GM12864 (cell line): ENCODE measurements at regions not wholly inside any gene's neighbourhood (a gene's known extent, or its start where the extent isn't known, plus 50 kb on each side); places are given as distances from the start of the nearest gene placed in this dataset.

Experiments used
- DNase-seq: peaks from one replicate; pipeline ENCODE4 v3.0.0-alpha.2; 2011; ENCODE audit warnings: low read depth
- H3K4me3 ChIP-seq: 2 replicates; pipeline ENCODE4 v1.5.1; 2011; ENCODE audit warnings: mild to moderate bottlenecking, low read depth, low read length, control low read depth
- CTCF ChIP-seq: IDR thresholded peaks from 2 replicates; pipeline ENCODE4 v1.5.1; 2011; ENCODE audit warnings: low read depth, mild to moderate bottlenecking, moderate library complexity, low read length, control low read depth, inconsistent platforms; ENCODE audit errors: missing control alignments

GRCh38 chr10:128530946-128531345 is 404.7 kb upstream of the MKI67 start:
- TF ChIP-seq CTCF, result no peak
- no peak for DNase-seq
- H3K4me3 ChIP-seq, result no peak overlapping the region

GRCh38 chr10:128534686-128535085 is 408.5 kb upstream of the MKI67 start:
- no peak for TF ChIP-seq CTCF
- H3K4me3 ChIP-seq, result no peak overlapping the region
- no peak for DNase-seq

GRCh38 chr10:128536259-128536658 is 410.0 kb upstream of the MKI67 start:
- no peak overlapping the region for H3K4me3 ChIP-seq
- no peak for DNase-seq
- TF ChIP-seq CTCF, result no peak

GRCh38 chr10:128537834-128538330 is 411.7 kb upstream of the MKI67 start:
- TF ChIP-seq CTCF, result no peak
- DNase-seq, result no peak
- H3K4me3 ChIP-seq, result no peak overlapping the region

GRCh38 chr10:128538671-128539070 is 412.4 kb upstream of the MKI67 start:
- no peak overlapping the region for H3K4me3 ChIP-seq
- DNase-seq, result no peak
- TF ChIP-seq CTCF, result no peak

- H3K4me3 ChIP-seq, result no peak overlapping the region
- no peak for DNase-seq
- no peak for TF ChIP-seq CTCF
These were observed 413.4 kb upstream of the MKI67 start for GRCh38 chr10:128539510-128540127.

GRCh38 chr10:128540128-128540762 is 414.0 kb upstream of the MKI67 start:
- H3K4me3 ChIP-seq, result no peak overlapping the region
- DNase-seq, result no peak
- no peak for TF ChIP-seq CTCF
